ENCODE measurements at regions not wholly inside any gene's neighbourhood (a gene's known extent, or its start where the extent isn't known, plus 50 kb on each side); places are given as distances from the start of the nearest gene placed in this dataset.
A peak's percentile ranks its signal among the peaks of the same experiment; 100 is the strongest.

GRCh38 chr5:115375893-115376292 lies 79.4 kb upstream of the CCDC112 start:
- Histone ChIP-seq H3K4me2 (ENCODE audit: control insufficient read depth, insufficient read depth) (no peak overlapping the region), H3K27ac (ENCODE audit: control insufficient read depth, insufficient read depth) (no peak overlapping the region), H3K9me3 (replicated peaks; ENCODE audit: control insufficient read depth, insufficient read depth, low read length) (no peaks in the 10 kb centered on the region), H3K79me2 (ENCODE audit: control insufficient read depth, insufficient read depth, low read length) (no peaks in the 10 kb centered on the region), H3K4me1 (ENCODE audit: control insufficient read depth, insufficient read depth, low read length) (peaks cover 9% of the 10 kb centered on the region), H2AFZ (ENCODE audit: control insufficient read depth, low read depth, low read length) (no peak overlapping the region), H3K36me3 (ENCODE audit: control insufficient read depth in 2 of 2, insufficient read depth in 2 of 2, low read length in 1 of 2) (no peaks in the 10 kb centered on the region), H3K9ac (ENCODE audit: control insufficient read depth, insufficient read depth, low read length) (no peak overlapping the region), H3K4me3 (no peak overlapping the region), H4K20me1 (ENCODE audit: control insufficient read depth, insufficient read depth) (no peaks in the 10 kb centered on the region), H3K27me3 (replicated peaks in 1 of 2; ENCODE audit: control insufficient read depth in 2 of 2, insufficient read depth in 2 of 2, low read length in 1 of 2) (no peaks in the 10 kb centered on the region)
- no peak for DNase-seq (ENCODE audit: low read depth, low spot score)
- ATAC-seq = peak; percentile 44
- no TSS peak for BruUV-seq (replicated peaks)
- ChIA-PET POLR2A (interaction anchor here (0.7 to 2.6 kb wide), 7 partner anchors 11 to 202 kb away, joined by 3 to 10 read pairs (median 4); partner anchors contain the start of gene FEM1C), CTCF (interaction anchor here (0.7 to 4.5 kb wide), 7 partner anchors 13 to 247 kb away, joined by 3 to 28 read pairs (median 8); partner anchors contain the start of gene FEM1C), RAD21 (ENCODE audit: unreplicated experiment) (interaction anchor here (0.8 to 5.1 kb wide), 13 partner anchors 12 to 467 kb away, joined by 3 to 43 read pairs (median 4); partner anchors contain the start of gene FEM1C), SMC1A (ENCODE audit: uncharacterized antibody, unreplicated experiment) (interaction anchor here (1.0 to 11.0 kb wide), 19 partner anchors 9 to 201 kb away, joined by 3 to 94 read pairs (median 9); partner anchors contain the start of gene FEM1C)
- intact Hi-C loops (cut with micrococcal nuclease; ENCODE audit: unreplicated experiment) (loop anchor here (5.0 kb wide), 2 partner anchors 166 to 211 kb away; partner anchors contain the start of gene FEM1C), in situ Hi-C loops (cut with MboI) (no loop called here)
- 58% methylated on average over 5 of the region's 5 CpGs for WGBS (ENCODE audit: insufficient coverage, insufficient replicate concordance, low lambda C conversion rate, missing lambda C conversion rate)
- FAIRE-seq = no peak
- TF ChIP-seq SMAD5 (IDR thresholded peaks at IDR 0.05; ENCODE audit: low read depth) (no peak), RAD51 (IDR thresholded peaks at IDR 0.05) (peak; percentile 9; the same call in 1 of the 2 replicates), SUZ12 (IDR thresholded peaks at IDR 0.05; ENCODE audit: unreplicated experiment) (no peak), RUNX3 (IDR thresholded peaks at IDR 0.05; ENCODE audit: low read length) (peak; percentile 25; the same call in 1 of the 2 replicates), FOS (IDR thresholded peaks at IDR 0.05; ENCODE audit: borderline replicate concordance, extremely low read depth, insufficient read length) (no peak), RFX5 (IDR thresholded peaks at IDR 0.05; ENCODE audit: low read depth, low read length) (no peak), GATAD2B (conservative IDR thresholded peaks at IDR 0.05; ENCODE audit: low read depth) (no peak), ZSCAN29 (IDR thresholded peaks at IDR 0.05) (0 out of 2 replicates have a peak, but pooled peaks have one; percentile 41), EP300 (IDR thresholded peaks at IDR 0.05; ENCODE audit: borderline replicate concordance in 1 of 2, control insufficient read depth in 1 of 2, low read depth in 2 of 2, low read length in 2 of 2) (peak; percentile 21 to 62; a peak in 2 of 4 replicates), ZNF622 (IDR thresholded peaks at IDR 0.05) (no peak), BHLHE40 (IDR thresholded peaks at IDR 0.05; ENCODE audit: borderline replicate concordance in 1 of 2, low read depth in 2 of 2, low read length in 1 of 2) (peak in 1 of 2 experiments; percentile 91; a peak in 2 of 4 replicates), EED (IDR thresholded peaks at IDR 0.05; ENCODE audit: low read depth) (no peak), NRF1 (conservative IDR thresholded peaks at IDR 0.05; ENCODE audit: low read depth, low read length) (no peak), RELB (IDR thresholded peaks at IDR 0.05; ENCODE audit: low read depth) (peak; percentile 22; the same call in 1 of the 2 replicates), ATF7 (IDR thresholded peaks at IDR 0.05; ENCODE audit: low read depth) (peak; percentile 87), MAX (IDR thresholded peaks at IDR 0.05; ENCODE audit: low read depth, low read length) (no peak), MEF2A (IDR thresholded peaks at IDR 0.05; ENCODE audit: insufficient read depth, low read depth, low read length) (peak; percentile 53; the same call in 1 of the 2 replicates), CREB1 (IDR thresholded peaks at IDR 0.05; ENCODE audit: low read depth) (peak; percentile 30; the same call in 1 of the 2 replicates), MEF2B (IDR thresholded peaks at IDR 0.05; ENCODE audit: partially characterized antibody, poor library complexity, severe bottlenecking) (peak; percentile 93), RCOR1 (conservative IDR thresholded peaks at IDR 0.05; ENCODE audit: low read depth, low read length) (no peak), EGR1 (IDR thresholded peaks at IDR 0.05; ENCODE audit: borderline replicate concordance in 1 of 2, low read depth in 2 of 2, low read length in 2 of 2) (no peak), FOXM1 (IDR thresholded peaks at IDR 0.05; ENCODE audit: low read depth, low read length) (no peak)

All from GM12878 (cell line).